ENCODE measurements at regions not wholly inside any gene's neighbourhood (a gene's known extent, or its start where the extent isn't known, plus 50 kb on each side); places are given as distances from the start of the nearest gene placed in this dataset.

DNA sequence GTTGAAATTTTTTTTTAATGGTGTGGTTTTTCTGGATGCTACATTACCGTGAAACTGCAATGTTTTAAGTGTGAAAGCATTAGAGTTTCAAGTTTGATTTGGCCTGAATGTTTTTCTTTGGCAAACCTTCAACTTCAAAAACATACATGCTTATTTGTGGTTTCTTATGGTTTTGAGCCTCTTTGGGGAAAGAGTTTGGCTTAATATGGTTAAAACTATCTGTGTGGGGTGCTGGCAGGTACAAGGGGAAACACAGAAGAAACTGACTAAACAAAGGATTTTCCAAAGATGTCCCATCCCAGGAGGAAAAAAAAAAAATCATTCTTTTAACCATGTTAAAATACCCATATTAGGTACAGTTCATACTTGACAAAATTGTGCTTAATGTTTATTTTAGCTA lies 121.1 kb downstream of the HGF start:
- H3K36me3 Mint-ChIP-seq, result peaks cover 0 to 1% (median 0%) of the 10 kb centered on the region in 3 donors
- peaks cover 0 to 19% (median 12%) of the 10 kb centered on the region in 9 donors for H3K9me3 Mint-ChIP-seq
- ATAC-seq (no peak), DNase-seq (no peak)
- POLR2A ChIA-PET, result no interaction called here
- no peak overlapping the region for H3K27ac Mint-ChIP-seq
- no peak overlapping the region for H3K4me3 Mint-ChIP-seq
- H3K27me3 Mint-ChIP-seq, result no peaks in the 10 kb centered on the region
- H3K4me1 Mint-ChIP-seq, result no peaks in the 10 kb centered on the region

DNA sequence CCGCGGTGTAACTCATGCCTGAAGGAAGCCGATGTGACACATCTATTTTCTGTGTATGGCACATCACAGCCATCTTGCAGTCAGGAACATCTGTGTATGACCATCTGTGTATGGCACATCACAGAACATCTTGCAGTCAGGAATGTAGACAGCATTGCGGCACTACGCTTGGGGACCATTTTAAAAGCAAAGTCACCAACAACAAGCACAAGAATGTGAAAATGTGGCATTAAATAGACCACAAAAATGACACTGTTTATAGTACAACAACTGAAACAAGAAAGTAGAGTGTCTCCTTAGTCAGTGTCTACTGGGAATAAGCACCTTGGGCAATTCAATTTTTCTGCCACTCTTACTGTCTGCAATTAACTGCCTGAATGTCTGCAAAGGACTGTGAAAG lies 124.4 kb downstream of the HGF start:
- POLR2A ChIA-PET, result no interaction called here
- H3K36me3 Mint-ChIP-seq, result no peaks in the 10 kb centered on the region
- DNase-seq (no peak), ATAC-seq (no peak)
- no peak overlapping the region for H3K27ac Mint-ChIP-seq
- no peaks in the 10 kb centered on the region for H3K4me1 Mint-ChIP-seq
- peaks cover 0 to 16% (median 7%) of the 10 kb centered on the region in 9 donors for H3K9me3 Mint-ChIP-seq
- H3K27me3 Mint-ChIP-seq, result no peaks in the 10 kb centered on the region
- no peak overlapping the region for H3K4me3 Mint-ChIP-seq

DNA sequence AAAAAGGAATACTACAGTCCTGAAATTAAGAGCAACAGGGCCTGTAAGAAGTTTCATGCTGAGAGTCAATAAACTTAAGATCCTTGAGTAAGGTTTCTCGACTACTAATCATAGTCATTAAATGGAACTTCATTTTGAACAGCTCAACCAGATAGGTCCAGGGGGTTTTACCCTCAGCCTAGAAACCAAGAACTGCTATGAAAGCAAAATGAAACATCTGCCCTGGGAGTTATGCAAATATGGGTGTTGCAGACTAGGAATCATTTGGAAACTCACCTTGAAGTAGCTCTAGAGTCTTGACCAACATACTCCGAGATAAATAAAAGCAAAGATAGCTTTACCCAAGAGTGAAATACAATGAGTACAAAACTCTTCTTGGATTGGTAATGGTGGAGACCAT lies 128.0 kb downstream of the HGF start:
- POLR2A ChIA-PET, result no interaction called here
- Mint-ChIP-seq H3K4me1 (no peaks in the 10 kb centered on the region), H3K27ac (no peak overlapping the region), H3K27me3 (no peaks in the 10 kb centered on the region), H3K9me3 (peaks cover 0 to 28% (median 6%) of the 10 kb centered on the region in 9 donors), H3K4me3 (no peak overlapping the region), H3K36me3 (no peaks in the 10 kb centered on the region)
- no peak for ATAC-seq
- DNase-seq, result no peak

DNA sequence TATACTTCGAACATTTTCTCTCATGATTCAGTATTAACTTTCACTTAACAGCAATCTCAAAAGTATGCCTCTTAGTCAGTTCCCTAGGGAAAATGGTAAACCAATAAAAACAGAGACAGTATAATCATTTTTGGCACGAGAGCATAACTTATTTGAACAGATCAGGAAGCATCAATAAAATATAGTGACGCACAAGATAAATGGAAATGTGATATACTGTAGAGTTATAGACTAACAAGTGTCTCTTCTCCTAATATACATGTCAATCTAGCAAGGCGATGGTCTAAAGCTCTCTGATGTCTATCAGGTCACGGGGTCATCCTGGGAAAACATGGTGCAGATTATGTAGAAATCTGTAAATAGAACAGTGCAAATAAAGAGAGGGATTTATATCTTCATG lies 131.6 kb downstream of the HGF start:
- Mint-ChIP-seq H3K27me3 (no peaks in the 10 kb centered on the region), H3K36me3 (no peaks in the 10 kb centered on the region), H3K4me3 (no peak overlapping the region), H3K27ac (no peak overlapping the region), H3K9me3 (peaks cover 0 to 28% (median 5%) of the 10 kb centered on the region in 9 donors), H3K4me1 (no peaks in the 10 kb centered on the region)
- POLR2A ChIA-PET, result no interaction called here
- DNase-seq, result no peak
- no peak for ATAC-seq

DNA sequence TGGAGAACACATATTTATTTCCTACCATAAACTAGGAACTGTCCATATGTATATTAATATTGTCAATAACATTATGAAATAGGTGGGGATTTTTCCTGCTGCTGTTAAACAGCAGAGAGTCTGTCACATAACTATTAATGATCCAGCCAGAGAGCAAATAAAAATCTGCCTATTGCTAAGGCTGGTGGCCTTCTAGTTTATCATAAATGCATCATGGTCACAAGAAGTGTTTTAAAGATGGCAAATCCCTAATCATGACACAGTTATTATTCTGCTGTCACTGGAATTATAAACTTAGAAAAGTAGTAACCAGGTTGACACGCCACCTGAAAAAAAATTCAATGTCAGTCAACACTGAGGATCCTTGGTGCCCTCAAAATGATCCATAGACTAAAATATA lies 132.3 kb downstream of the HGF start:
- H3K4me1 Mint-ChIP-seq, result no peaks in the 10 kb centered on the region

DNA sequence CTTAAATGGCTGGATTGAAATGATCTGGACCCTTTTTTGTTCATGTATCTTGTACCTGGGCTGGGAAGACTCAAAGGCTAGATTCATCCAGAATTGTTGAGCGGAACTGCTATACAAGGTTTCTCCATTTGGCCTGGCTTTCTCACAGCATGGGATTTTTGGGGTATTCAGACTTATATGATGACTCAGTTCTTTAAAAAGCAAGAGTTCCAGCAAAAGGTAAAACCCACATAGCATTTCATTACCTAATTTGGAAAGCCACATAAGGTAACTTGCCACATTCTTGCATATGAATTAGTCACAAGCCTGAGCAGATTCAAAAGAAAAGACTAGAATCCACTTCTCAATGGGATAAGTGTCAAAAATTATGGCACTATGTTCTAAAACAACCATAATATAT lies 137.4 kb downstream of the HGF start:
- H3K36me3 Mint-ChIP-seq, result no peaks in the 10 kb centered on the region
- no peak overlapping the region for H3K4me3 Mint-ChIP-seq
- no peak overlapping the region for H3K27ac Mint-ChIP-seq
- no peaks in the 10 kb centered on the region for H3K9me3 Mint-ChIP-seq
- DNase-seq (no peak), ATAC-seq (no peak)
- H3K27me3 Mint-ChIP-seq, result no peaks in the 10 kb centered on the region
- H3K4me1 Mint-ChIP-seq, result no peaks in the 10 kb centered on the region
- POLR2A ChIA-PET, result no interaction called here

More for the DNA sequence above, 132.3 kb downstream of the HGF start:
- POLR2A ChIA-PET, result no interaction called here
- no peaks in the 10 kb centered on the region for H3K36me3 Mint-ChIP-seq
- H3K4me3 Mint-ChIP-seq, result no peak overlapping the region
- H3K27me3 Mint-ChIP-seq, result no peaks in the 10 kb centered on the region
- DNase-seq, result no peak
- no peak for ATAC-seq
- H3K27ac Mint-ChIP-seq, result no peak overlapping the region
- peaks cover 0 to 28% (median 5%) of the 10 kb centered on the region in 9 donors for H3K9me3 Mint-ChIP-seq

DNA sequence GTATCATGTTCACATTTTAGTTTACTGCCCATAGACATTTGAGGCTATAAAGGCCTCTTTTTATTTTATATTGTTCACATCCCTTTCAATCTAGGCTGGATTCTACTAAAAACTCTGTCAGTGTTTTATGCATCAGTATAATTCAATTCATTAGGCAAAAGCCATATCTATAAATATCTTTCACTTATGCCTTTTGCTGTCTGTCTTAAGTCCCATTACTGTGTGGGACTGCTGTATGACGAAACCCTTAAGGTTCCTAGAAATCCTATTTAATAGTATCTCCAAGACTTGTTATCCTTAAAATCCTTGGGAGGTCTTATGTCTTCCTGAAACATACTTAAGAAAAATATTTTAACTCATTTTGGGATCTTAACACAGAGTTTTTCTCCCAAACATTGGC lies 139.2 kb downstream of the HGF start:
- no peak overlapping the region for H3K27ac Mint-ChIP-seq
- no peaks in the 10 kb centered on the region for H3K27me3 Mint-ChIP-seq
- POLR2A ChIA-PET, result no interaction called here
- no peaks in the 10 kb centered on the region for H3K9me3 Mint-ChIP-seq
- no peaks in the 10 kb centered on the region for H3K4me1 Mint-ChIP-seq
- H3K4me3 Mint-ChIP-seq, result no peak overlapping the region
- DNase-seq (no peak), ATAC-seq (no peak)
- H3K36me3 Mint-ChIP-seq, result no peaks in the 10 kb centered on the region

DNA sequence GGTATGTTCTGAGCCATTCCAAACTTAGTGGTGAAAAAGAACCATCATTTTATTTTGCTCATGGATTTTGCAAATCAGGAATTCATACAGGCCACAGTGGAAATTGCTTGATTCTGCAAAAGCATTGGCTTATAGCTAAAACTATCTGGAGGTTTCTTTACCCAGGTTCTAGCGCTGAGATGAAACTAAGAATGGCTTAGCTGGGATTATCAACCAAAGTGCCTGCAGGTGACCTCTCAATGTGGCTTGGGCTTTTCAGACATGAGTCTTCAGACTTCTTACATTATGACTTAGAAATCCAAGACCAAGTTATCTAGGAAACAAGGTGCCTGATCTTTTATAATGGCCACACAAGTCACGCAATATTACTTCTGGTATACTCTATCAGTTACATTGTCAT lies 140.1 kb downstream of the HGF start:
- no peak for ATAC-seq
- Mint-ChIP-seq H3K27me3 (no peaks in the 10 kb centered on the region), H3K4me1 (no peaks in the 10 kb centered on the region), H3K9me3 (no peaks in the 10 kb centered on the region), H3K4me3 (no peak overlapping the region), H3K27ac (no peak overlapping the region), H3K36me3 (no peaks in the 10 kb centered on the region)
- POLR2A ChIA-PET, result no interaction called here
- no peak for DNase-seq

DNA sequence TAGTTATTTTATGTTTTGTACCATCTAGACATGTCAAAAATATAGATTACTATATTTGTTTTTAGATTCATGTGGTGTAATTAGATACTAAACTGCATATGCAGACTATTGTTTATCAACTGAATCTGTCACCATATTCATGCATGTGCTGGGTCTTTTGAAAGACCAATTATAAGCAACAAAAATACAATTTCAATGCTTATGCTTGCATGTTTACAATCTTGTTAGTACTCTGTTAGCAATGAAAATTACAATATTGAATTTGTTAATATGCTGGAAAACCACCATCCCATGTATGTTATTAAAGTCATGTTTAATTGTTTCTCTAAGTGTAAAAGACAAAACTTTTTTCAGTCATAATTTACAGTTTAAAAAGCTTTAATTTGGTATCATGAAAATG lies 140.9 kb downstream of the HGF start:
- H3K9me3 Mint-ChIP-seq, result peaks cover 0 to 1% (median 0%) of the 10 kb centered on the region in 9 donors
- no peak for ATAC-seq
- no peaks in the 10 kb centered on the region for H3K4me1 Mint-ChIP-seq
- H3K27ac Mint-ChIP-seq, result no peak overlapping the region
- no peaks in the 10 kb centered on the region for H3K36me3 Mint-ChIP-seq
- POLR2A ChIA-PET, result no interaction called here
- H3K27me3 Mint-ChIP-seq, result no peaks in the 10 kb centered on the region
- no peak overlapping the region for H3K4me3 Mint-ChIP-seq
- DNase-seq, result no peak

DNA sequence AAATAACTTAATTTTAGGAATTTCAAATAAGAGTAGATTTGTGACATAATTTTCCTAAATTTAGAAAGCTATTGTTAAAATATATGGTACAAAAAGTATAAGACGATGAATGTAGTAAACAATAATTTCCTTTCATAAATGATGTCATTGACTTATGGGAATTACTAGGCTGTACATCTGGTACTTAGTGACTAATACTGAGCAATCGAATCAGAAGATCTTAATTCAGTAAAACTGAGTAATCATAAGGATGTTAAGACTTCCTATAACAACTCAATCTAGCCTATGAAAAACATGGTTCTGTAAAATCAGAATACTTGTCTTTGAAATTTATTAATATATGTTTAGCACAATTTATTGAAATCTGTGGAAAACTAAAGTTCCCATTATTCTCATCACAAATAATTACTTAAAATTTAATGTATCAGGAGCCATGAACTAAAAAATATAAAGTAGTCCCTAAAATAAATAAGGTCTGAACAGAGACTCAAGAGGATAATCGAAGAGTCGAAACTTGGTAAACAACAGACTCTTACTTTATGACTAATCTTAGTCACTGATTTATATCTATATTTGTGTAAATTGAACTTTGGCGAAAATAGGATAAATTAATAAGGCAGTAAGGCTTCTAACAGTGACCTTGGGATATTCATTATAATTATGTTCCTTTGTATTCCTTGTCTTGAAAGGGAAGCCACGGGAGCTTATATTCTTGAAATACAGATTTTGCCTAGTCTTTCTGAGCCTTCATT lies 142.1 kb downstream of the HGF start:
- POLR2A ChIA-PET, result no interaction called here
- Mint-ChIP-seq H3K27ac (no peak overlapping the region), H3K27me3 (no peaks in the 10 kb centered on the region), H3K4me1 (no peaks in the 10 kb centered on the region), H3K36me3 (no peaks in the 10 kb centered on the region), H3K4me3 (no peak overlapping the region), H3K9me3 (peaks cover 0 to 3% (median 0%) of the 10 kb centered on the region in 9 donors)
- DNase-seq (no peak), ATAC-seq (no peak)

DNA sequence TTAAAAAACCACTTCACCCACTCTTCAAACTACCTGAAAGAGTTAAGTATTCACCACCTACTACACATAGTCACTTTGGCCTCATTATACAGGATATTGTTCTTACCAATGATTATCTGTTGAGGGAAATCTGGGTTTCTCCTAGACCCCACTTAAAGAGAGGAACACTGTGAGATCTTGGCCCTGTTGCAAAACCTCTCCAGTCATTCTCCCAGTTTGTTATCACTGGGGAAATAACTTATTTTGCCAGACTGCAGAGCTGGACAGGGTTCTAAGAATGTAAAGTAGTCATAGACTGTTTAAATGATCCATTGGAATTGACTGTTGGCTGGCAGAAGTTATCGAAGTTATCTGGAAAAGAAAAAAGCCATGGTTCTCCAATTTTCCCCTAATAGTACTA lies 143.8 kb downstream of the HGF start:
- Mint-ChIP-seq H3K36me3 (no peaks in the 10 kb centered on the region), H3K9me3 (peaks cover 0 to 3% (median 0%) of the 10 kb centered on the region in 9 donors), H3K4me3 (no peak overlapping the region), H3K27me3 (no peaks in the 10 kb centered on the region), H3K27ac (no peak overlapping the region), H3K4me1 (no peaks in the 10 kb centered on the region)
- DNase-seq, result no peak
- ATAC-seq, result no peak
- POLR2A ChIA-PET, result no interaction called here

DNA sequence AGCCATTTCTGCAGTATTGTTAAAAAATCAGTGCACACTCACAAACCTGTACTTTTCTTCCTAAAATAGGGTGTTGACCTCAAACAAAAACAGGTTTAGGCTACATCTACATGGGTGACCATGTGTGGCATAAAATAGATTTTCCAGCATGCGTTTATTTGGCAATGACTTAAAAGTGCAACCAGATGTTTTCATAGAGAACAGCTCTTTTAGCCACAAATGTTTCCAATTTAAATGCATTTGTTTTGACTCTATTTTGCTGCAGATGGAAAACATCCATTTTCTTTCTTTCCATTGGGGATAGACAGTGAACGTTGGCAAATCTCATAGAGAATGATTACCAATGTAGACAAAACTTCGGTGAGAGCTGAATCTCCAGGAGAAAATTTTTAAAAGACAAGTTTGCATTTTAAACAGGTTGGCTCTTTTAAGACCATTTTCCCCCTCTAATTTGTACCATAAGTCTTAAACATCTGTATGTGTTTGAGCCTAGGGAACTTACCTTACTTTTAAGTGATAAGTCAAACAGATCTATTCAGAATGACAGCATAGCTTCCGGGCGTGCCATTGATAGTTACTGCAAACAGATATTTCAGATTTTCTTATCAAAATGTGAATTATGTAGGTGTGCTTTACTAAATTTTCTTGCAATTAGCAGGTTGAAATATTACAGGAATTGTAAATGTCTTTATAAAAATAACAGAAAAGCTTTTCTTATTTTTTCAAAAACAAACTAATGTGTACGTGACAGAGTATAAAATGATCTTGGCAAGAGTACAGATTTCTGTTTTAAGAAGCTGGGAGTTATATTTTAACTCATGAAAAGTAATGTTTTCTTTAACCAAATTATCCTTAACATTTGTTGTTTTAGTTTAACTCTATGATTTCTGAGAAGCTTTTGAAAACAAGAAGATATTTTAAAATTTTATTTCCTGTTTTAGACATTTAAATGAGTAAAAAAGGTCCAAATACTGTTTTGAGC lies 144.9 kb downstream of the HGF start:
- POLR2A ChIA-PET, result no interaction called here
- no peak for ATAC-seq

DNA sequence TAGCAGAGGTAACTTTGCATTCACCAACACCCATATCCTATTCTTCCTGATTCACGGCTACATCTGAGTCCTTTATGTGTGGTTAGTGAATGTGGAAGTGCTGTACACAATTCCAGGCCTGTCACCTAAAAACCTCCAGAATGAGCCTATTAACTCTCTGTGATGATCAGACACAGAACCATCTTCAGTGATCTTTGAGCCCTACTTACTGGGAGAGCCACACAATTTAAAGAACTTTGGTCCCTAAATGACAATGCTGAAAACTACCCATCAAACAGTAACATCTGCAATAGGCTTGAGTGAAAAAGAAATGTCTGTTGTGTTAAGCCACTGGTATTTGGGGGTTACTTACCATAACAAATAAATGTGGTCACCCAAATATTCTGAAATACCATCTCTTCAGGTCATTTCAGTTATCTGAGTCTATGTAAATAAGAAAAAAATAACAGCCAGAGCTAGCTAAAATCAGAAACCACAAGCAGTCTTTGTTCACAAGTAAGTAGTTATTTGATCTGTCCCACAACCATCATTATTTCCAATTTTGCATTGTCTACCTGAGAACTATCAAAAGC lies 145.7 kb downstream of the HGF start:
- POLR2A ChIA-PET, result no interaction called here
- Mint-ChIP-seq H3K36me3 (no peaks in the 10 kb centered on the region), H3K4me1 (no peaks in the 10 kb centered on the region), H3K27me3 (no peaks in the 10 kb centered on the region), H3K9me3 (peaks cover 0 to 3% (median 0%) of the 10 kb centered on the region in 9 donors), H3K27ac (no peak overlapping the region), H3K4me3 (no peak overlapping the region)
- ATAC-seq (no peak), DNase-seq (no peak)

More for the DNA sequence above, 144.9 kb downstream of the HGF start:
- H3K9me3 Mint-ChIP-seq, result peaks cover 0 to 3% (median 0%) of the 10 kb centered on the region in 9 donors
- H3K27ac Mint-ChIP-seq, result no peak overlapping the region
- no peak for DNase-seq
- H3K4me1 Mint-ChIP-seq, result no peaks in the 10 kb centered on the region
- no peak overlapping the region for H3K4me3 Mint-ChIP-seq
- H3K27me3 Mint-ChIP-seq, result no peaks in the 10 kb centered on the region
- H3K36me3 Mint-ChIP-seq, result no peaks in the 10 kb centered on the region
